HG02571 (cell line): ENCODE measurements at regions not wholly inside any gene's neighbourhood (a gene's known extent, or its start where the extent isn't known, plus 50 kb on each side); places are given as distances from the start of the nearest gene placed in this dataset.

Experiments used
- ATAC-seq: cut with Tn5 transposase; IDR thresholded peaks from one replicate; pipeline ENCODE4 v1.9.1; 2021; ENCODE audit warnings: mild to moderate bottlenecking, moderate library complexity; ENCODE audit not compliant: unreplicated experiment

DNA sequence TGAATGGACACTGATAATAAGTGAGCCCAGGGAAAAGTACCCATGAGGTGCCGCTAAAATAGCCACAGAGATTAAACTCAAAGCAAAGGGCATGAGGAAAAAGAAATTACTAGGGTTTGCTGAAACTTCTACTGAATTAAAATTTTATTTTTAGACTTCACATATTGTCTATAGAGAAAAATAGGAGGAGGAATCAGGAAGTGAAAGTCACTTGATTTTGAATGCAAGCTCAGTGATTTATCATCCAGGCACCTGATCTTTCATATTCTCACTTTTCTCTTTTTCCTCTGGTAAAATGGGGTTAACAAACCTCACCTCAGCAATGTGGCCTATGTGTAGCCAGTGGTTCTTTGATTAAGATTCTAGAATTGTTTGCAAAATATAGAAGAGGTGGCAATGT is 479.8 kb downstream of the BCL11B start:
- ATAC-seq = no peak

DNA sequence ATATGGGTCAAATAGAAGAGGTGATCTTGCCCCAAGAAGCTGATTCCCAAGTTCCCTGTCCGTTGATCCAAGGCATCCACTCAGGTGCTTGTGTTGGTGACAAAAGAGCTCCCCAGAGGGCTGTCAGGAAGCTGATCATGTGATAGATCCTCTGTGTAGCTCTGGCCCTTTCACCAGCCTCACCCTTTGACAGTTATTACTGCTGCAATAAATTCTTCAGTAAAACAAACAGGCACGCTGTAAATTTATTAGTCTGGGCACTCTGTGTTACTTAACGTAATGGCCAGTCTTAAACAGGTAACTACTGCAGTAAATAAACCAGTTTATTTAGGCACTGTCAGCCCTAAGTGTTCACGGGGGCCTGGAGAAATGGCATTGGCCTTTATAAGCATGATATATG is 473.9 kb downstream of the BCL11B start:
- no peak for ATAC-seq

DNA sequence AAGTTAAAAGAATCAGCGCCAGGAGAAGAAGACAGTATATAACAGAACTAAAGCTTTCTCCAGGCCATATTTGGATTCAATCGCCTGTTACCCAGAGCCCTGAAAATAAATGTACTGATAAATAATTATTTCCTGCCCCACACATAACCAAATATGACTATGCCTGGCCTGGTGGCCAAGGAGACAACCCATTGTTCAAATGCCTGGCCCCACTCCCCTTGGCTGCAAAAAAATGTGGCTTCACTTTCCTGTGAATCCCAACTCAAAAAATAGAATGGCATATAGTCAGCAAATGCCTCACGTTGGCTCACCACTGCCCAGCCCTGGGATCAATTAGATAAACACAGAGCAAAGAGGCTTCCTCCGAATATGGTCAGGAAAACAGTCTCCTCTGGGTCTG is 472.1 kb downstream of the BCL11B start:
- ATAC-seq = no peak

DNA sequence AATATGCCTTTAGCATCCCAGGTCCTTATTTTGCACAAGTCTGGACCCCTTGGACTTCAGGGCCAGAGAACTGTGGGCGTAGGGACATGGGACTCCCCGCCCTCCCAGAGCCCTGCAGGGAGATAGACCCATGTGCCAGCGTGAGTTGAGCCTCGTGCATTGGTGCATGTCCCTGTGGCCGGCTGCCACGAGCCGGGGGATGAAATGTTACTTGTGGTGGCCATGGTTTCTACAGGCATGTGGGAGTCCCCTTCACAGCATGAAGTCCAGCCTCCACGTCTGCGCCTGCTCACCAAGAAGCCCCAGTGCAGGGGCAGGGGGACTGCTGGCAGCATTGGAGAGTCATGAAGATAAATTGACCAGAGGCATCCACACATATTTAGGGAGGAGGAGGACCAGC is 470.0 kb downstream of the BCL11B start:
- ATAC-seq = no peak

DNA sequence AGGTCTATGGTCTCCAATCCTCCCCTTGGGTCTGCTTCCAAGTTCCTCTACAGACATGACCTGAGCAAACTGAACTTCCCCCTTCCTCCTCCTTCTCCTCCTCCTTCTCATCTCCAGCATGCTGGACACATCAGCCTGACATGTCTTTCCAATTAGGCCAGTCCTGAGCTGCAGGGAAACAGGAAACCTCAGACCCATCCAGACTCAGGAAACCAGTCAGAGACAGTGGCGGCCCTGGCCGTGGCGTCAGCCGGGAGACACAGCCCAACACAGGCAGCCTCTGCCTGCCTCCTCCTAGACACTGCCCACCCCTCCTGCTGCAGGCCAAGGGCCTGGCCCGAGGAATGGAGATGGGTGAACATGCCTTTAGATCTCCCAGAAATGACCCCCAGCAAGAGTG is 468.8 kb downstream of the BCL11B start:
- ATAC-seq = no peak

DNA sequence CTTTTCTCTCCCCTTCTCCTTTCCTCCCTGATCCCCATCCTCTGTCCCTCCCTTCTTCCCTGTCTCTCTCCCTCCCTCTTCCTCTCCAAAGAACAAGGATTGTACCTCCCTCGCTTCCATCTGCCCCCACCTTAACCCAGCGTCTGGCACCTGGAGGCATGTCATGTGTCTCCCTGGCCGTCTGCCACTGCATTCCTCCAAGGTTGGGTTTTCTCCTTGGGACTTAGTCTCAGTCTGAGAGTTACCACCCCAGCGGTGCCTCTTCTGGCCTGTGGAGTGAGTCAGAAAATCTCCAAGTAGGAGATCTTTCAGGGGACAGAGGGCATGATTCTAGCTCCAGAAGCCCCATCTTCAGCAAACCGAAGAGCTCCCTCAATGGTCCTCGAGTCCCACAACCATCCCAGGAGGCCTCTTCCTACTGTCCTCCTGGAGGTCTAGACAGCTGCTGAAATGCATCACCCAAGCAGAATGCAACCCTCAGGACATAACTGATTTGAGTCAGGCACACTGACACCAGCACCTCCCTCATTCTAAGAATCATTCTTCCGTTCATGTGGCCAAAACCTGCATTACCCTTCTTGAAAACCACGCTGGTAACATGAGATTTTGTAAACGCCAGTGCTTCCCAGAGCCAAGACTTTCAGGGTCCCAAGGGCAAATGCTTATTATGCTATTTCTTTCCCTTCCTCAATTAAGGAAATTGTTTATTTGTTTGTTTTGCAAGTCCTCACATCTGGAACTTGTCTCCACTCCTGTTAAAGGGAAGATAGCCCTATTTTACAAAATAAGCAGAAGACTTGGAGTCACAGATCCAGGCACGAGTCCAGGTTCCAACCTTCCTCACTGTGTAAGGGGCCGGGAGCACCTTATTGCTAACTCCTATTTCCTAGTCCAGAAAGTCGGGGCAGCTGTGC is 463.2 kb downstream of the BCL11B start:
- ATAC-seq = no peak

DNA sequence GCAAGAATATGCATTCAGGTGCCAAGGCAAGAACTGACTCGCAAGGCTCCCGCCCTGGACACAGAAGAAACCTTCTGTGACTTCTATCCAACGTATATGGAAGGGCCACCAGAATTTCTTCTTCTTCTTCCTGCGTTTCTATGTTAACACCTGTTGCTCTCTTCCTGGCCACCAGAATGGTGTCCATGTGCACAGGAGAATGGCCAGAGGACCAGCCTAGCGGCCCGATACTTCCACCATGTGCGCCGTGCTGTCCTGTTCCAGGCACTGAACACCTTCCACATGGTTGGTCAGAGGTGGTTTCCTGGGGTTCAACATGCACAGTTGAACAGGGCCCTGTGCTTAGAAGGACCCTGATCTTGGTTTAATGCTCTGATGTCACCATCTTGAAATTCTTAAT is 455.8 kb downstream of the BCL11B start:
- no peak for ATAC-seq

DNA sequence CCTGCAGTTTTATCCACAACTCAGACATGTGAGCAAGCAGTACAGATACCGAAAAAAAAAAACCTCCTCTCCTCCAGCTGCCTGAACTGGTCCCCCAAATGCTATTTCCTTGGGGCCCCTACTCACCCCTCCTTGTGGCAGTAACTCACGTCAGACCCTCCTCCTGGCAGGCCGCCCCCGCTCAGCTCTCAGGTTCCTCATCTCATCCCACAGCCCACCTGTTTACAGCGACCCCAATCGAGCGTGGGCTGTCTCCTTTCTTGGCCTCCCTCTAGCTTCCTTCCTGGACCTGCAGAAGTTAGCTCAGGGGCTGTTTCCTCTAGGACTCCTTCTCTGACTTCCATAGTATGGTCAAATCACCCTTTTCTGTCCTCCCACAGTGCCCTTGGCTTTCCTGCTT is 455.3 kb downstream of the BCL11B start:
- no peak for ATAC-seq

DNA sequence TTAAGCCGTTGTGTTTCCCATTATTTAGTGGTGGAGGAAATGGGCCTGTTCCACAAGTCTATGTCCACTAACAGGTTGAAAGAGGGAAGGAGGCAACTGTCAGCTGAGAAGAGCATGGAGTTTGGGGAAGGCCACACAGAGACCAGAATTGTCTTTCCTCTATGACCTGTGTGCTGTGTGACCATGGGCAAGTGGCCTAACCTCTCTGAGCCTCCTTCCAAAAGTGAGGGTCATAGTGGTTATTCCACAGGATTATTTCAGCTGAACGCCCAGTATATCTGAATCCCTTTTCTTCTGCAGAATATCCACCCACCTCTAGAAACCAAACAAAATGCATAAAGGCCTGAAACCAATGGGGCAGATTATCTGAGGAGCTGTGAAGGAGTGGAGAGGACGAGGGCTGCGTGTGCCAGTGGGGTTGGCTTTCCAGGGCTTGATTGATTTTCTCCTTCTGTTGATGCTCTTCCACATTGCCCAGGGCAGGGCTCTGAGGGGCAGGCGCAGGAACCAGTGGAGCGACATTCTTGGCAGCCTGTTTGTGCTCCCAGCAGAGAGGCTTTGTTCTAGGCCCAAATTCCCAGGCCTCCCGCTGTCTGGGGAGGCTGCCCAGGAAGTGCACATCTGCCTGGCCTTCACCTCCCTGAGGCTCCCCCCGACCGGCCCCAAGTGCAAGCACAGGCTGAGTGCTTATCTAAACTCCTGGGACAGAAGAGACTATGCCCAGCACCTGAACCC is 452.7 kb downstream of the BCL11B start:
- no peak for ATAC-seq

DNA sequence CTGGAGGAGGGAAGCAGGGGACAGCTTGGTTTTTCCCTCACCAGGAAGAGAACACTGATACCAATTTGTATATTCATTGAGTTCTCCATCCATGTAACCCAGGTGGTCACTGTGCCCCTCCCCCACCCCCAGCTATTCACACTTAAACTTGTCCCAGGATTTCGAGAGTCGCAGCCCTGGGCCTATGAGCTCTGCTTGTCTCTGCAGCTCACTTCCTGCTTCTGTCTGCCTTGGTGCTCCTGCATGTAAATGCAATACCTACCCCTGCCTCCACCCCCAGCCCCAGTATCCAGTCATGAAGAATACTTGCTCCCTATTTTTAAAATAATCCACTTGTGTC is 452.2 kb downstream of the BCL11B start:
- ATAC-seq = no peak

DNA sequence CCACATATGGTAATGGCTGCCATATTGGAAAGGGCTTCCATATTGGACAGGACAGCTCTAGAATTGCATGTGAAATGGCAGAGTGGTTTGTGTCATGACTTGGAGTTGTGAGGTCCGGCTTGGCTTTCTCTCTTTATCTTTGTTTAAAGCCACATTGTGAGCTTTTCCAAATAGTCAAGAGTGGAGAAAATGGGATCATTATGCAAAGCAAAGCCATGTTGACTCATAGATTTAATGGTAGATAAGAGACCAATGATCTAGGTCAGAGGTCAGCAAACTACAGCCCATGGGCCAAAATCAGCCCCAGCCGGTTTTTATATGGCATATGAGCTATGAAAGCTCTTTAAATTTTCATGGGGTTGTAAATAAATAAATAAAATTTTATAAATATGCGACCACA is 449.1 kb downstream of the BCL11B start:
- no peak for ATAC-seq

DNA sequence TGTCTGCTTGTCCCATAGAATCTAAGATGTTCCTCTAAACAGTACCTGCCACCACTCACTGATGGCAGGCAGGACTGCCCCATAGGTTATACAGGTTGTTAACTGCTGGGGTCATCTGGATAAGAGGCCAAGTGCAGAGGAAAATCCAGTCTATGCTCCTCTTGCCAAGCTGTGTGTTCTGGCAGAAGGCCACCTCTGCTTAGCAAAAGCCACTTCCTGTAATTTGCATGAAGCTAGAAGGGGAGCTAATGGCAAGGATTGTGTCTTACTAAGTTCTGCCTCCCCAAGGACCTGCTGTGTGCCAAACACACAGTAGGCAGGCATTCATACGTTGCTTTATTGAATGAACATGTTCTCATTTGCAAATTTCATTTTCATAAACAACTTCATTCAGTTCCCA is 445.4 kb downstream of the BCL11B start:
- ATAC-seq = no peak

DNA sequence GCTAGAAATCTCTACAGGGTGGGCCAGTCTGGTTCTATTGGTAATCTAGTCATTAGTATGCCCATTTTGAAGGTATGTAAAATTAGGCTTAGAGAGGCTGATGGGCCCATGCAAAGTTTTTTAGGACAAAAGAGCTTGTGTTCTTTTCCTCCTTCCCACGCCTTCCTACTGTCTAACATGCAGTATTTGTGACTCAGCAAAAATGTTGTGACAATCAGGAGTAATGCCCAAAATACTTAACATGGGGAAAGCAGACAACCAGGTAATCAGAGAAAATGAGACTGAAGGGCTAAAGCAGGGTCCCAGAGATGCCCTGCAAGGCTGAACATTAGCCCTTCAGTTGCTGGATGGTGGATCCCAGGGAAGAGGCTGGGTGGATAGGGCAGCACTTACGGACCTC is 437.9 kb downstream of the BCL11B start:
- no peak for ATAC-seq

DNA sequence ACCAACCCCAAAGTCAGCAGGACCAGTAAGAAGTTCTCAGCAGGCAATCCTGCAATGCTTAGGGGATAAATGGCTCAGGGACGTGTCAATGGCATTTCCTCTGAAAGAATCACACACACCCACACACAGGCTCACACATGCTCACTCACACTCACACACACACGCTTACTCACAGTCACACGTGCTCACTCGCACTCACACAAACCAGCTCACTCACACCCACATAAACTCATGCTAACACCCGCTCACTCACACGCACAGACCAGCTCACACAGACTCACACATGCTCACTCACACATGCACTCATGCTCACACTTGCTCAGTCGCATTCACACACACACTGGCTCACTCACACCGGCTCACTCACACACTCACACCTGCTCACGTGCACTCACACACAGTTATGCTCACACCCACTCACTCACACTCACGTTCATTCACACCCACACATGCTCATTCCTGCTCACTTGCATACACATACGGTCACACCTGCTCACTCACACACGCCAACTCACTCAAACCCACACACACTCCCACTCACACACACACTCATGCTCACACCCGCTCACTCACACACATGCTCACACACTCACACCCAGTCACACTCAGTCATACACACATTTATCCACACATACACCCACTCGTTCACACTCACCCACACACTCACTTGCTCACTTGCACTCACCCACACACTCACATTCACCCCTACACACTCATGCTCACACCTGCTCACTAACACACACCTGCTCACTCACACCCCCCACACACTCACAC is 436.8 kb downstream of the BCL11B start:
- no peak for ATAC-seq

DNA sequence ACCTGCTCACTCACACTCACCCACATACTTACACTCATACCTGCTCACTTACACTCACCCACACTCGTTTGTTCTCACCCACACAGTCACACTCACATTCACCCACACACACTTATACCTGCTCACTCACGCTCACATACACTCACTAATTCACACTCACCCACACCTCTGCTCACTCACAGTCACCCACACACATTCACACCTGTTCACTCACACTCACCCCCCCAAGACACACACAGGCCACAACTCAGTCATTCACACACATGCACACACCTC is 436.2 kb downstream of the BCL11B start:
- no peak for ATAC-seq

DNA sequence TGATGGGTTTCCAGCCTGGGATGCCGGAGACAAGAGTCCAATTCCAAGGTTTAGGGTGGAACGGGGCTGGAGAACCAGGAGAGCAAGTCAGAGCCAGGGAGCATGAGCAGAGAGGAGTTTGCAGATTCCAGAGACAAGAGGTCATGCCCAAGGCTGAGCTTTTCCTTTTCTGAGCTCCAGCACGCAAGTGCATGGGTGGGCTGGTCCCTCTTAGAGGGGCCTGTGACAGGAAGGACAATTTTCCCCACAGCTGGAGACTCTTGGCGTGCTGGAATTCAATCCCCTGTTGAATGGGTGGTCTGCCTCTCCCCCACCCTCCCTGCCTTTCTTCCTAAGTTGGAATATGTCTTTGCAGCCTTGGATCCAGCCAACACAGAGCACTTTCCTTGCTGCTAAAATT is 431.9 kb downstream of the BCL11B start:
- ATAC-seq = no peak

DNA sequence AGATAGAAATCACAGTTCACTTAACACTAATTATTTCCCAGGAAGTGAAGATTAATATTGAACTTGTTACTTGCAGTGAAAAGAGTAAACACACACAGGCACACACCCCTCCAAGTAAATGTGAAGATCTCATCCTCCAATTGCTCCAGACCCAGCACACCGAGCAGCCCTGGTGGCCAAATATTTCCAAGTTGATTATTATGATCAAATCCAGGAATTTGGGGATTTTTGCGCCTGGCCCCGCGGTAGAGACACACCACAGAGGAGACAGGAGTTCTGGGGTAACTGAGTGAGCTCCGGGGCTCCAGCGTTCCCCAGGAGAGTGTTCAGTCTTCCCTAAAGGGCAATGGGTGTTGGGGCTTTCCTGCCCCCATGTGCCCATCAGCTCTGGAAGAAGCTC is 431.5 kb downstream of the BCL11B start:
- ATAC-seq = no peak

DNA sequence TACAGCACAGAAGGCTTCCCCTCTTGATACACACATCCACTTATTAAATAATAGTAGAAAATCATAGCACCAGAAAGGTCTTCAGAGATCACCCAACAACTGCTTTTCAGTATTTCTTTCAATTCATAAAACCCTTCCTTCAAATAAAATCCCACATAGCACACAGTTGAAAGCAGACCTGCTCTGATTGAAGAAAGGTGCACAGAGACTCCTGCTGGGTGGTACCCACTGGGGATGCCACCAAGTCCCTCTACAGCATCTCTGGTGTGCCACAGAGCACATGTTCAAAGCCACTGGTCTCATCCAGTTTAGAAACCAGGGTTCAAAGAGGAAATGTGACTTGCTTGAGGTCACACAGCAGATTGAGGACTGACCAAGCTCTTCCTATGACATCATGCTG is 427.5 kb downstream of the BCL11B start:
- ATAC-seq = no peak

DNA sequence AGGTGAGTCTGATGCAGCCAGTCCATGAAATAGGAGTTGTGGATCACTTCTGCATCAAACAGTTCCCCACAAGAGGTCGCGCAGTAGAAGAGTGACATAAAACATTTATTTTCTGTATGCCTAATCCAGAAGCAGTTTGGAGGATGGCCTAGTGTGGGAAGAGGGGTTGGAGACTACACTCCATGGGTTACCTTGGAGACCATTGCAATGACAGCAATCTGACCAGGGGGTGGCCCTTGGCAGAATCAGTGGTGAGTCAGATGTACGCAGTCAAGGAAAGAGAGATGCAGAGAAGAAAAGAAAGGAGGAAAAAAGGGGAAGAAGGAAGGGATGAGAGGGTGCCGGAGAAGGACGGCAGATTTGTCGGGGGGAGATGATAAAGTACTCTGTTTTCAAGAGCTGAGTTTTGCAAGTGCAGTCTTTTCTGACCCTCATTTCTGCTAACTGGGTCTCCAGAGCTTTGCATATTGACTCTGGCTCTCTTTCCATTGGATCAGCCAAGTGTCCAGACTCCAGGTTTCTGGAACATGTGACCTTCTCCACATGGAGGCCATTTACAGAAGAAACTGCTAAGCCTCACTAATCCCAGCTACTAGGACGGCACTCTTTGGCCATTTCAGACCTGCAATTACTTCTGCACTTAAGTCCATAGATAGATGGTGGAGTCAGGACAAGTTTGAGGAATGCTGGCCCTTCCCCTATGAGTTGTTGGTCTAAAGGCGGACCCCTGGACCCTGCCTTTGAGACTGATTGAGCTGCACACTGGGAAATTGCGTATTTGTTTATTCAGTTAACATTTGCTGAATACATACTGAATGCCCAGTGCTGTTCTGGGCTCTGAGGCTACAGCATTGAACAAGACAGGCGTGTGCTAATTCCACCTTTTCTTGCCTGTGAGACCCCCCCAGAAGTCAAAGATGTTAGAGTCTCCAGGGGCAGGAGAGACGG is 424.2 kb downstream of the BCL11B start:
- ATAC-seq = no peak

DNA sequence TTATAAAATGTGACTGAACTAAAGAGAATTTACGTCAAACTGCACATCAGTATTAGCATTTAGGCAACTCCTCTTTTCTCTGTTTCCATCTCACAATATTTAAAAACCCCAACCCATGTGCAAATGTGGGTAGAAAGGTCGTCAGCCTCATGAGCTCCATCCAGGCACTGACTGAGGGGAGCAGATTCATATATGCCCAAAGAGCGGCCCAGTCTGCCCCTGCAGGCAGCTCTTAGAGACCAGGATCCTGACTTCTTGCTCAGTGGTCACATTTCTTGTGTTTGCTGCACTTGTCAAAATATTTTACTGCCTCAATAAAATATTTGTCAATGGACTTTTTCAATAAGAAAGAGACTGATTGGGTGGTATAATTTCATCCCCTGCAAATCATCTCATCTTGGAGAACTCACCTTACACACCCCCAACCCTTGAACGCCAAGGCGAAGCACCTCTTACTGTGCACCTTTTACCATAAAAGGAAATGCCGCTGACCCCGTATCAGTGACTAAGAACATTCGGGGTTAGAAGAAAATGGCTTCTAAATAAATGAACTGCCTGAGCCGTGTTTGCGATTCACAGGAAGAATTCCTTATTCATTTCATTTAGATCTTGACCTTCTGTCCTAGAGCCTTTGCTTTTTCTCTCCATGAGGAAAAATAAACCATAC is 418.8 kb downstream of the BCL11B start:
- ATAC-seq = no peak
